Karpas-422 (cell line): ENCODE measurements at regions not wholly inside any gene's neighbourhood (a gene's known extent, or its start where the extent isn't known, plus 50 kb on each side); places are given as distances from the start of the nearest gene placed in this dataset.

Experiments
- DNase-seq: peaks from one replicate; pipeline ENCODE4 v3.0.0-alpha.2; 2015
- H2AFZ ChIP-seq: fragments of 200-600 bp; sonication (generic); 2 replicates; pipeline ENCODE4 v1.6.1; 2014; ENCODE audit warnings: antibody characterized with exemption, low read length, mixed read lengths
- H3K27ac ChIP-seq: fragments of 200-600 bp; sonication (generic); 2 replicates; pipeline ENCODE4 v1.5.1; 2014; ENCODE audit warnings: mild to moderate bottlenecking, low read length, moderate library complexity
- H3K27me3 ChIP-seq: fragments of 200-600 bp; sonication (generic); 2 replicates; pipeline ENCODE4 v1.6.1; 2014; ENCODE audit warnings: low read length, mixed read lengths
- H3K36me3 ChIP-seq: fragments of 200-600 bp; sonication (generic); 2 replicates; pipeline ENCODE4 v1.6.1; 2014; ENCODE audit warnings: low read length, mixed read lengths; ENCODE audit not compliant: insufficient read depth
- H3K4me1 ChIP-seq: fragments of 200-600 bp; sonication (generic); 2 replicates; pipeline ENCODE4 v1.6.1; 2014; ENCODE audit warnings: mild to moderate bottlenecking, low read length, mixed read lengths
- H3K4me2 ChIP-seq: fragments of 200-600 bp; sonication (generic); 2 replicates; pipeline ENCODE4 v1.6.1; 2014; ENCODE audit warnings: low read length, low read depth, mild to moderate bottlenecking; ENCODE audit not compliant: poor library complexity, severe bottlenecking
- H3K4me3 ChIP-seq: fragments of 200-600 bp; sonication (generic); 2 replicates; pipeline ENCODE4 v1.5.1; 2014; ENCODE audit warnings: mild to moderate bottlenecking, antibody characterized with exemption, low read length, mixed read lengths
- H3K79me2 ChIP-seq: fragments of 200-600 bp; sonication (generic); 2 replicates; pipeline ENCODE4 v1.6.1; 2014; ENCODE audit warnings: mild to moderate bottlenecking, low read length, mixed read lengths
- H3K9ac ChIP-seq: fragments of 200-600 bp; sonication (generic); 2 replicates; pipeline ENCODE4 v1.6.0; 2014; ENCODE audit warnings: low read length
- H3K9me2 ChIP-seq: fragments of 200-600 bp; sonication (generic), shearing (Covaris generic); replicated peaks from 2 replicates; pipeline ENCODE4 v1.6.0; 2014; ENCODE audit warnings: mild to moderate bottlenecking, low read length, moderate library complexity; ENCODE audit not compliant: insufficient read depth
- H3K9me3 ChIP-seq: fragments of 300-700, 200-600 bp; sonication (generic); 2 replicates; pipeline ENCODE4 v1.6.1; 2014; ENCODE audit warnings: low read length, mixed read lengths
- H4K20me1 ChIP-seq: fragments of 200-600 bp; sonication (generic); 2 replicates; pipeline ENCODE4 v1.6.1; 2014; ENCODE audit warnings: mild to moderate bottlenecking, antibody characterized with exemption, low read length, low read depth; ENCODE audit not compliant: insufficient read depth

DNA sequence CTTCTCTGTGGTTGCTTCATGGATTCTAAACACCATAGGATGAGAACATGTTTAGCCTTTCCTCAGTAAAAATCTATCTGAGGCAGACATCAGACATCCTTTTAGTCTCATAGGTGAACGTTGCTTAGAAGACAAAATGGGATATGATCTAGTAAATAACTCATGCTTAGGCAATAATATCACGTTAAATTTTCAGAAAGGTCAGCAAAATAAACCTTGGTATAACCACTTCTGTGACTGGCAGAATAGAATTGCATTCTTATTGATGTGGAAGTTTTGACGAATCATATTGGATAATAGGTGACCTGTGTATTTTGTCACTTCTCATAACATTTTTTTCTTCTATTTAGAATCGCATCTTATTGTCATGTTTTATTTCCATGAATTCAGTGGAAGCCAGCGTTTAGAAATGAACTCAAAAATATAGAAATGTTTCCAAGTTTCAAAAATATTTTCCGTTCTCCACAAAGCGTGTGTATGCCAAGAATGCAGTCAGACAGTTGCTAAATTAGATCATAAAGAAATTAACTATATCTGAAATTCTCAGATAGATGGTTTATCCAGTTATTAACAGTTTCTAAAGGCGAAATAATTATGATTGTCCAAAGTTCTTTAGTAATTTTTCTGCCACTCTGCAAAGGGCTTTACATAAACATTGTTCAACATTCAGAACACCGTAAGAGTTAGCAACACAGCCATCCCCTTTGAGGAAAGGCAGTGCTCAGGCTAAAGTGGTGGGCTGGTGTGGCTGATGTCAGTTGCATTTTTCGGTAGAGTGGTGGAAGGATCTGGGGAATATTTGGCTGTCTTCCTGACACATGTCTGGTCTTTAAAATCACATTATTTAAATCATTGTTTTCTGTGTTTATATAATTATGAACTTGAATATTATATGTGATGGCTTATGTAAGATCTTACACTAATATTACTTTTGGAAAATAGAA is 827.2 kb downstream of the MTRR start:
- Histone ChIP-seq H3K79me2 (no peaks in the 10 kb centered on the region), H3K36me3 (no peaks in the 10 kb centered on the region), H4K20me1 (no peaks in the 10 kb centered on the region), H3K27me3 (no peaks in the 10 kb centered on the region), H3K9ac (no peak overlapping the region), H2AFZ (no peak overlapping the region), H3K4me2 (no peak overlapping the region), H3K9me3 (peaks cover 8% of the 10 kb centered on the region), H3K9me2 (no peaks in the 10 kb centered on the region), H3K27ac (no peak overlapping the region), H3K4me3 (no peak overlapping the region), H3K4me1 (no peaks in the 10 kb centered on the region)
- DNase-seq, result no peak

DNA sequence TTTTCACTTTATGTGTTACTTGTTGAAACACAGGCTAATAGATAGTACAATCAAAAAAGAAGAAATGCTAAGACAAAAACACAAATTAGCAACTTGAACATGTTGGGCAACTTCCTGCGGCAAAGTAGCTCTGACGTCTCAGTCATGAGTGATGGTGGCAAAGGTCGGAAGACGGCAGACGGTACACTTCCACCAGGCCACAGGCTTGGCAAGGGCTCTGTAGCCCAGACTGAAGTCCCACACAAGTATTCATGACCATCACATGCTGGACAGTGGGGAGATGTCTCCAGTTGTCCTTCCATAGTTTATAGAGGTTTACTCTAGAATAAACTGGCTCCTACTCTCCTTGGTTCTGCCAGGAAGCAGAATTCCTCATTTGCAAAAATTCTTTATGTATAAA is 831.3 kb downstream of the MTRR start:
- Histone ChIP-seq H3K9me2 (no peaks in the 10 kb centered on the region), H3K4me1 (no peaks in the 10 kb centered on the region), H4K20me1 (no peaks in the 10 kb centered on the region), H3K9ac (no peak overlapping the region), H3K79me2 (no peaks in the 10 kb centered on the region), H2AFZ (no peak overlapping the region), H3K4me2 (no peak overlapping the region), H3K9me3 (peaks cover 11% of the 10 kb centered on the region), H3K27ac (no peak overlapping the region), H3K4me3 (no peak overlapping the region), H3K36me3 (no peaks in the 10 kb centered on the region), H3K27me3 (no peaks in the 10 kb centered on the region)
- DNase-seq, result no peak

DNA sequence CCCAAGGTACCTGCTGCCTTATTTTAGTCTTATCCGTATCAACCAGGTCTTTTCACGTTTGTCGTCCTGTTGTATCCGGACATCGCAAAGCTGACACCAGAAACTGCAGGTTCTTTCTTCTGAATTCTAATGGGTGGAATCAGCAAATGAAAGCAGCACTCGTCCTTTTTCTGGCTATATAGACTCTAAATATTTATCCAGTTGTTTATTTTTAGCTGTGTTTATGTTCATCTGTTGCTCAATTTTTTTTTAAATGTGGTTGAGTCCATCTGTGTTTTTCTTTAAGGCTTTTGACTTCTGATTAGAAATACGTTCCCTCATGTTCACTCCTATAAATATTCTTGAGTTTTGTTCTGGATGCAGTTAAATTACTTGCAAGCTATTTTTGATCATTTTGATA is 831.7 kb downstream of the MTRR start:
- H2AFZ ChIP-seq, result no peak overlapping the region
- H3K36me3 ChIP-seq, result no peaks in the 10 kb centered on the region
- no peaks in the 10 kb centered on the region for H3K9me2 ChIP-seq
- H3K4me1 ChIP-seq, result no peaks in the 10 kb centered on the region
- peaks cover 13% of the 10 kb centered on the region for H3K9me3 ChIP-seq
- DNase-seq, result no peak
- H3K4me2 ChIP-seq, result no peak overlapping the region
- H3K79me2 ChIP-seq, result no peaks in the 10 kb centered on the region
- no peak overlapping the region for H3K4me3 ChIP-seq
- H3K9ac ChIP-seq, result no peak overlapping the region
- H4K20me1 ChIP-seq, result no peaks in the 10 kb centered on the region
- H3K27me3 ChIP-seq, result no peaks in the 10 kb centered on the region
- no peak overlapping the region for H3K27ac ChIP-seq

DNA sequence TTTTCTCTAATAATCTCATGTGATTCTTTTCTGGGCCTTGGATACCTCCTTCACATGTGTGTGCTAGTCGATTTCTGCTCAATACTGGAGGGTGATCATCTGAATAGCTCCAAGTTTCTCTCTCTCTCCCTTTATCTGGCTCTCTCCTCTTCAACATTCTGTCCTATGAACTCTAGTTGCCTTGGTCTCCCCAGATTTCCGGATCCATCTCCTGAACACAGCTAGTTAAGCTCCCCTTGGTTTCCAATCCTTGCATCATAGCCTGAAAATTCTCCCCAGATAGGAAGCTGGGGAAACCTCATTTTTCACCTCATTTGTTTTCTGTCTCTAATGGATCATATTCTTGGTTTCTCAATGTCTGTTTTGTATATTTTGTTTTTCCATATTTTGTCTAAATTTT is 832.3 kb downstream of the MTRR start:
- no peaks in the 10 kb centered on the region for H3K36me3 ChIP-seq
- H3K4me3 ChIP-seq, result no peak overlapping the region
- H3K27me3 ChIP-seq, result no peaks in the 10 kb centered on the region
- H3K79me2 ChIP-seq, result no peaks in the 10 kb centered on the region
- H3K9me3 ChIP-seq, result peaks cover 11% of the 10 kb centered on the region
- no peak for DNase-seq
- no peak overlapping the region for H3K4me2 ChIP-seq
- H2AFZ ChIP-seq, result no peak overlapping the region
- H3K27ac ChIP-seq, result no peak overlapping the region
- no peak overlapping the region for H3K9ac ChIP-seq
- no peaks in the 10 kb centered on the region for H3K9me2 ChIP-seq
- no peaks in the 10 kb centered on the region for H3K4me1 ChIP-seq
- H4K20me1 ChIP-seq, result no peaks in the 10 kb centered on the region

DNA sequence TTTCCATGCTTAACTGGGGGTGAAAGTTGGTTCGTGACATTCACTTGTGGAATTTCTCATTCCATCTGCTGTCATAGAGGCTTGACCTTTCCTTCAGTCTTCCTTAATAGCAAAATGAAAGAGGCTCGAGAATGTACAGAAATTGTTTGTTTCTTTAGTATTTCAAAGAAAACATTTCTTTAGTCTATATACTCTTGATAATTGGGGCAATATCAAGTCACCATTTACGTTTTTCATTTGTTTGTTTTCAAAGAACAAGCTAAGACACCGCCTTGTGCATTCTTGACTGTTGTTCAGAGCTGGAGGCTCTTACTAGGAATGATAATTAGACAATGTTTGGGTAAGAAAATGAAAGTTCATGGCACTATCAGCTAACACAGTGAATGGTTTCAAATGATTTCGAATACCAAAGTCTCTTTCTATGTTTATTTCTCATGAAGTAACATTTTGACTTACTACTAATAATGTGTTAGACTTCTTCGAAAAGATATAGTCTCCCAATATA is 835.4 kb downstream of the SEMA5A start:
- Histone ChIP-seq H3K4me3 (no peak overlapping the region), H3K27me3 (no peaks in the 10 kb centered on the region), H3K9me3 (0 out of 2 replicates have a peak, but pooled peaks cover 2% of the 10 kb centered on the region), H3K4me2 (no peak overlapping the region), H3K27ac (no peak overlapping the region), H3K9ac (no peak overlapping the region), H4K20me1 (no peaks in the 10 kb centered on the region), H3K9me2 (no peaks in the 10 kb centered on the region), H3K36me3 (no peaks in the 10 kb centered on the region), H2AFZ (no peak overlapping the region), H3K79me2 (no peaks in the 10 kb centered on the region), H3K4me1 (no peaks in the 10 kb centered on the region)
- DNase-seq, result no peak

DNA sequence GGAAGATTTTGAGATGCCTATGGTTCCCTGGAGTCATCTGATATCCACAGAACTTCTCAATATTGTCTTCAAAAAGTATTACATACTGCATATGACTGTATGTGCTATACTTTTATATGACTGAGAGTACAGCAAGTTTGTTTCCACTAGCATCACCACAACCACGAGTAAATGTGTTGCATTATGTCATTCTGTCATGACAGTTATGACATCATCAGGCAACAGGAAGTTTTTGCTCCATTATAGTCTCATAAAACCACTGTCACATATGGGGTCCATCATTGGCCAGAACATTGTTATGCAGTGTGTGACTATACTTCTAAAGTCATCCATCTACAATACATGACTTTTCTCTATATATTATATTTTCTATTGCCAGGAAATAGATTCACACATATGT is 831.7 kb downstream of the SEMA5A start:
- DNase-seq, result no peak
- Histone ChIP-seq H3K27me3 (no peaks in the 10 kb centered on the region), H3K9ac (no peak overlapping the region), H3K4me1 (no peaks in the 10 kb centered on the region), H3K36me3 (no peaks in the 10 kb centered on the region), H3K27ac (no peak overlapping the region), H3K79me2 (no peaks in the 10 kb centered on the region), H3K4me3 (no peak overlapping the region), H4K20me1 (no peaks in the 10 kb centered on the region), H3K4me2 (no peak overlapping the region), H3K9me2 (no peaks in the 10 kb centered on the region), H2AFZ (no peak overlapping the region), H3K9me3 (0 out of 2 replicates have a peak, but pooled peaks cover 3% of the 10 kb centered on the region)

DNA sequence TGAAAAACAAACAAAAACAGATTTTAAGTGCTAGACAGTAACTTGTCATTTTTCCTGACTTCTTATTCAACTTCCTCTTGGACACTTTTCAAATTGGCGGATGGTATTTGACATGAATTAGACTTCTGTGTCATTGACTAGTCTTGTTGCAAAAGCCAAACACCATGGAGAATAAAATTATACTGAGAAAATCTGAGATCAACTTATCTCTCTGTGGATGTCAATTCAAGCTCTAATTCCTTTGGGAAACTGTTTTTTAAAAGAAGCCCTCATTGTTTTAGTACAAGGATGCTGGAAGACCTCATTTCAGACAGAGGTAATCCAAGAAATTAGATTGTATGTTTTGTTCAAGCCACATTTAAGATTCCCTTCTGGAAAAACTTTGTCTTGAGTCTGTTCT is 831.0 kb downstream of the SEMA5A start:
- no peak overlapping the region for H3K27ac ChIP-seq
- no peaks in the 10 kb centered on the region for H3K79me2 ChIP-seq
- H3K9me3 ChIP-seq, result 0 out of 2 replicates have a peak, but pooled peaks cover 3% of the 10 kb centered on the region
- H3K4me3 ChIP-seq, result no peak overlapping the region
- H3K36me3 ChIP-seq, result no peaks in the 10 kb centered on the region
- H3K9ac ChIP-seq, result no peak overlapping the region
- H3K4me2 ChIP-seq, result no peak overlapping the region
- no peak for DNase-seq
- H3K27me3 ChIP-seq, result no peaks in the 10 kb centered on the region
- no peaks in the 10 kb centered on the region for H3K4me1 ChIP-seq
- no peaks in the 10 kb centered on the region for H3K9me2 ChIP-seq
- no peak overlapping the region for H2AFZ ChIP-seq
- H4K20me1 ChIP-seq, result no peaks in the 10 kb centered on the region

DNA sequence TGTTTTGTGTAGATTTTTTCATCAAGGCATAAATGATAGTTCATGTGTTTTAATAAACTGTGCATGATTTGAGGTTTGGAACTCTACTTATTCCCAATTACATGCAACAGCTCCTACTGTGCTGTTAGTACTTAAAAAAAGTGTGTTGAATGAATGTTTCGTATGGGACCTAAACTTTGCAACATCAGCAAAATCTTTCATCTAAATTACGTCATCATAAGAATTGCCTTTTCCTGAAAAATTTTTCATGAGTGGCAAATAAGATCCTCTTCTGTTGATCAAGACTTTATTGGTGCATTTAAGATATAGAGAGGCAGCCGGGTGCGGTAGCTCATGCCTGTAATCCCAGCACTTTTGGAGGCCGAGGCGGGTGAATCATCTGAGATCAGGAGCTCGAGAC is 826.1 kb downstream of the SEMA5A start:
- no peaks in the 10 kb centered on the region for H4K20me1 ChIP-seq
- DNase-seq, result no peak
- H3K9me3 ChIP-seq, result peaks cover 12% of the 10 kb centered on the region
- H3K9ac ChIP-seq, result no peak overlapping the region
- H2AFZ ChIP-seq, result no peak overlapping the region
- H3K4me3 ChIP-seq, result no peak overlapping the region
- no peaks in the 10 kb centered on the region for H3K9me2 ChIP-seq
- no peaks in the 10 kb centered on the region for H3K36me3 ChIP-seq
- no peaks in the 10 kb centered on the region for H3K27me3 ChIP-seq
- H3K4me2 ChIP-seq, result no peak overlapping the region
- no peak overlapping the region for H3K27ac ChIP-seq
- H3K4me1 ChIP-seq, result no peaks in the 10 kb centered on the region
- no peaks in the 10 kb centered on the region for H3K79me2 ChIP-seq
